Smooth muscle cell (in vitro differentiated cells): ENCODE measurements at regions not wholly inside any gene's neighbourhood (a gene's known extent, or its start where the extent isn't known, plus 50 kb on each side); places are given as distances from the start of the nearest gene placed in this dataset.

ENCODE experiments used
- DNase-seq: peaks from one replicate; lab custom pipeline; 2025; ENCODE audit not compliant: unreplicated experiment; lab: John Stamatoyannopoulos, UW
- H2AFZ ChIP-seq: fragments of 200-600 bp; sonication (generic); 2 replicates; pipeline ENCODE4 v1.6.0; 2016; ENCODE audit warnings: antibody characterized with exemption, low read depth, mild to moderate bottlenecking
- H3F3A ChIP-seq: fragments of 200-600 bp; sonication (generic); 2 replicates; pipeline ENCODE4 v1.6.0; 2017; ENCODE audit warnings: antibody characterized with exemption, low read depth
- H3K27ac ChIP-seq: fragments of 200-600 bp; sonication (generic); 2 replicates; pipeline ENCODE4 v1.5.1; 2016; ENCODE audit warnings: low read depth, mild to moderate bottlenecking
- H3K27me3 ChIP-seq: fragments of 200-600 bp; sonication (generic); 2 replicates; pipeline ENCODE4 v1.6.1; 2016; ENCODE audit warnings: low read depth, mild to moderate bottlenecking
- H3K36me3 ChIP-seq: fragments of 200-600 bp; sonication (generic); 2 replicates; pipeline ENCODE4 v1.5.1; 2016; ENCODE audit warnings: low read depth
- H3K4me1 ChIP-seq: fragments of 200-600 bp; sonication (generic); 2 replicates; pipeline ENCODE4 v1.5.1; 2016; ENCODE audit warnings: low read depth
- H3K4me2 ChIP-seq: fragments of 200-600 bp; sonication (generic); 2 replicates; pipeline ENCODE4 v1.6.0; 2016; ENCODE audit warnings: mild to moderate bottlenecking
- H3K4me3 ChIP-seq: fragments of 200-600 bp; sonication (generic); 2 replicates; pipeline ENCODE4 v1.5.1; 2016; ENCODE audit warnings: mild to moderate bottlenecking
- H3K79me2 ChIP-seq: fragments of 200-600 bp; sonication (generic); 2 replicates; pipeline ENCODE4 v1.6.0; 2016; ENCODE audit warnings: low read depth, mild to moderate bottlenecking
- H3K9ac ChIP-seq: fragments of 200-600 bp; sonication (generic); 2 replicates; pipeline ENCODE4 v1.6.0; 2016; ENCODE audit warnings: low read depth
- H3K9me3 ChIP-seq: fragments of 200-600 bp; sonication (generic); replicated peaks from 2 replicates; pipeline ENCODE4 v1.5.1; 2016; ENCODE audit warnings: low read depth
- H4K20me1 ChIP-seq: fragments of 200-600 bp; sonication (generic); 2 replicates; pipeline ENCODE4 v1.6.0; 2016; ENCODE audit warnings: low read depth
- CTCF ChIP-seq: fragments of 200-600 bp; sonication (generic); IDR thresholded peaks from 2 replicates; pipeline ENCODE4 v1.5.1; 2017; ENCODE audit warnings: borderline replicate concordance, mild to moderate bottlenecking, antibody characterized with exemption; ENCODE audit not compliant: insufficient read depth, poor library complexity, severe bottlenecking
- WGBS: methylation state at CpG from one replicate; pipeline ENCODE4 v1.1.7; 2016; ENCODE audit warnings: low lambda C conversion rate; 5-methylcytosine and 5-hydroxymethylcytosine counted together

GRCh38 chr10:57807906-57808305 lies 459.8 kb downstream of the IPMK start:
- WGBS = 74% methylated on average over 5 of the region's 5 CpGs
- no peaks in the 10 kb centered on the region for H3F3A ChIP-seq
- H3K27me3 ChIP-seq = no peaks in the 10 kb centered on the region
- DNase-seq = no peak
- no peaks in the 10 kb centered on the region for H3K79me2 ChIP-seq
- H3K27ac ChIP-seq = no peak overlapping the region
- no peaks in the 10 kb centered on the region for H4K20me1 ChIP-seq
- no peaks in the 10 kb centered on the region for H3K9me3 ChIP-seq
- H3K36me3 ChIP-seq = no peaks in the 10 kb centered on the region
- no peak overlapping the region for H2AFZ ChIP-seq
- H3K4me3 ChIP-seq = no peak overlapping the region
- no peak overlapping the region for H3K4me2 ChIP-seq
- no peak for TF ChIP-seq CTCF
- no peaks in the 10 kb centered on the region for H3K4me1 ChIP-seq
- H3K9ac ChIP-seq = no peak overlapping the region

- Histone ChIP-seq H3K4me1 (no peaks in the 10 kb centered on the region), H3K27me3 (no peaks in the 10 kb centered on the region), H3K27ac (no peak overlapping the region), H3K4me2 (no peak overlapping the region), H3K36me3 (no peaks in the 10 kb centered on the region), H4K20me1 (no peaks in the 10 kb centered on the region), H3K4me3 (no peak overlapping the region), H2AFZ (no peak overlapping the region), H3K9me3 (no peaks in the 10 kb centered on the region), H3K9ac (no peak overlapping the region), H3K79me2 (no peaks in the 10 kb centered on the region), H3F3A (no peaks in the 10 kb centered on the region)
- WGBS = 93% methylated on average over 2 of the region's 2 CpGs
- no peak for TF ChIP-seq CTCF
- DNase-seq = no peak
Observed at GRCh38 chr10:57806675-57807074, 461.0 kb downstream of the IPMK start.

- no peaks in the 10 kb centered on the region for H3K9me3 ChIP-seq
- H3F3A ChIP-seq = no peaks in the 10 kb centered on the region
- WGBS = 79% methylated on average over 3 of the region's 3 CpGs
- H2AFZ ChIP-seq = no peak overlapping the region
- H3K4me2 ChIP-seq = no peak overlapping the region
- H4K20me1 ChIP-seq = no peaks in the 10 kb centered on the region
- no peaks in the 10 kb centered on the region for H3K79me2 ChIP-seq
- H3K27ac ChIP-seq = no peak overlapping the region
- H3K9ac ChIP-seq = no peak overlapping the region
- no peak for DNase-seq
- no peak for TF ChIP-seq CTCF
- no peaks in the 10 kb centered on the region for H3K4me1 ChIP-seq
- H3K36me3 ChIP-seq = no peaks in the 10 kb centered on the region
- no peak overlapping the region for H3K4me3 ChIP-seq
- H3K27me3 ChIP-seq = no peaks in the 10 kb centered on the region
Observed at GRCh38 chr10:57799625-57800024, 468.1 kb downstream of the IPMK start.

- Histone ChIP-seq H4K20me1 (no peaks in the 10 kb centered on the region), H3K9ac (no peak overlapping the region), H3K4me1 (no peaks in the 10 kb centered on the region), H3K79me2 (no peaks in the 10 kb centered on the region), H3K4me3 (no peak overlapping the region), H3K36me3 (no peaks in the 10 kb centered on the region), H3K27me3 (no peaks in the 10 kb centered on the region), H3K27ac (no peak overlapping the region), H3K9me3 (no peaks in the 10 kb centered on the region), H3F3A (no peaks in the 10 kb centered on the region), H2AFZ (no peak overlapping the region), H3K4me2 (no peak overlapping the region)
- no peak for TF ChIP-seq CTCF
- 50% methylated on average over 3 of the region's 3 CpGs for WGBS
- DNase-seq = no peak
Observed at GRCh38 chr10:57798830-57799229, 468.9 kb downstream of the IPMK start.
